ENCODE measurements at regions not wholly inside any gene's neighbourhood (a gene's known extent, or its start where the extent isn't known, plus 50 kb on each side); places are given as distances from the start of the nearest gene placed in this dataset.
A peak's percentile ranks its signal among the peaks of the same experiment; 100 is the strongest.
"Not testable (repeated sequence)": the region's sequence is repeated elsewhere in the genome, so short reads cannot be mapped to it uniquely, and the experiment has no call there.

DNA sequence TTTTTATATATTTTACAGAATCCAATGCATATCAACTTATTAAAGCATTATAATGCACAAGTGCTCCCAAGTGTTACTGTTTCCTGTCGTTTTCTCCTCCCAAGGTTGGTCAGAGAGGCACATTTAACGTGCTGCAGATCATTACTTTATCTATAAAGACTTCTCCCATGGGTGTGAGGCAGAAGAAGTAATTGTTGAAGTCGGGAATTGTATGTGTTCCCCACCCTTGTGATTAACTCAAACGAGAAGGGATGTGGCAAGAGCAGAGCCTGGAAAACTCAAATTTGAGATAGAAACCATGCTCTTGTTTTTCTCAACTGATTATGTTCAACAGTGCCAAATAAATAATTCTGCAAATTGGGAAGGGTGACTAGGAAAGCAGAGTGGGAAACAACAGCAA, 412.5 kb upstream of the ADAMTS5 start:
- no peak for DNase-seq
- intact Hi-C loops (cut with DNase I), result no loop called here

- intact Hi-C loops (cut with DNase I), result no loop called here
- DNase-seq, result no peak
These were observed 405.5 kb upstream of the ADAMTS5 start for GRCh38 chr21:27372381-27372780.

GRCh38 chr21:27371975-27372331, 405.1 kb upstream of the ADAMTS5 start:
- DNase-seq, result no peak
- intact Hi-C loops (cut with DNase I), result no loop called here

DNA sequence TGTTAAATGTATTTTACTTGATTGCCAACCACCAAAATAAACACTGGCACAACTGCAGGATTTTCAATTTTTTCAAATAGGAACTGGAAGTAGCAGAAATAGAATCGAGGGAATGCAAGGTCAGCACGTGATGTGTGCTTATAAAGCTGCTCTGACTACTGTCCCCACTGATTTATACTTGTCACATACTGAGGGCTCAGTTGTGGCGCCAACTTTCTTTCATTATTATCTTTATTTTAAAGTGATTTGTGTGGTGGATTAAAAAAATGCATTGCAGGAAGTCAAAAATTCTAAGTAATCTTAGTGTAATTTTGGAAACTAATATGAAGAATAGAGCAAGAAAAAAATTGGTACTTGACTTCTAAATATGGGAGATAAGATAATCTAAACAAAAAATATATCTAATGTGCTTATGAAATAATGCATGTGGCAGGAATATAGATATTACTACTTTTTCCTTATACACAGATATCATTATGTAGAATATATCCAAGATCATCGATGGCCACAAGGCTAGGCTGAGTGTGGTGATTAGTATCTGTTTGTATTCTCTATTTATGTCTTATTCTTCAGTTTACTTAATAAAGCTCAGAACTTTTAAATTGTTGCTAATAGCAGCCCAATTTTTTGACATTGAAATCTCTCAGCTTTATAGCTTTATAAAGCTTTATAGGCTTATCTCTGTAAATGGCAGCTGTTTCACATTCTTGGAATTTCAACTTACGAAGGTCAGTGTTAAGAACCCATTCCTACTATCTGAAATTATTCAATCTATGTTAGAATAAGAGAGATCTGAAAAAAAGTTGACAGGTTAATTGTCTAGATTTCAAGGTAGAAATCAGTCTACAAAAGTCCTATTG, 404.5 kb upstream of the ADAMTS5 start:
- no peak for DNase-seq
- intact Hi-C loops (cut with DNase I), result no loop called here

DNA sequence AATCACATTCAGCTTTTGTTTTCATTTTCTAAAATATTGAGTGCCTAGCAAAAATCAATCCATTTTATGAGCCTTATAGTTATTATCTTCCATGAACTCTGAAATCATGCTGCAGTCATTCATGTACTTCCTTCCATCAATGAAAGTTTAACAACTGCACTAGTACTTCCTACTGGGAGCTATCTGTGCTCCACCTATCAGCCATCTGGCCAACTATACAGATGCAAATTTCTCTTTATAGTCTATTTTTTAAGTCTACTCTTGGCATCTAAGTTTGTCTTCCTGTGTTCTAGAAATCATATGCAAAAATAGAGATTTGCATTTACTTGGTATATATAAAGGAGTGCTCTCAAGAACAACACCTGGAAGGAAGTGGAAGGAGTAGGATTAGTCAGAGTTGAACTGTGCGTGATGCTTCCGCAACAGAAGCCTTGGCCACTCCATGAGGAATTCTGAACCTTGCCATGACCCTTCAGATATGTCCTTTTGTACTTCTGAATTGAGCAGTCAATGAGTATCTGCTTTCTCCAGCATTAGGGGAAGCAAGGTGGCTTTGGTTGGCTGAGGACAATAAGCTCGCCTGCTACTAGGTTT, 403.2 kb upstream of the ADAMTS5 start:
- intact Hi-C loops (cut with DNase I), result no loop called here
- DNase-seq, result no peak

DNA sequence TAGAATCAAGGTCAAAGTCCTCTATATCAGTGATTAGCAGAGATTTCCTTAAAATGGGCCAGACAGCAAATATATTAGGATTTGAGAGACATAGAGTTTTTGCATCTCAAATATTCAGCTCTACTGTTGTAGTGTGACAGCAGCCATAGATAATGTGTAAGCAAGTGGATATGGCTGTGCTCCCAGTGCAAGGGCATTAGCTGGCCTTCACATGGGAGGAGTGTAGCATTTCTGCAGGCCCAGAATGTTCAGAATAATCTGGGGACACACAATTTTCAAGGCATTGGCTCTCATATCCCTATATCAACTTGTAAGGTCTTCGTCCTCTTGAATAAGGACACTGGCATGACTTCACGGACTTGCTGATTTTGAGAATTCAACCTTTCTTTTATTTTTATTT, 402.3 kb upstream of the ADAMTS5 start:
- intact Hi-C loops (cut with DNase I), result no loop called here
- DNase-seq, result no peak

- intact Hi-C loops (cut with DNase I), result no loop called here
These were observed 399.9 kb upstream of the ADAMTS5 start for GRCh38 chr21:27366646-27367235.

GRCh38 chr21:27366036-27366435, 399.1 kb upstream of the ADAMTS5 start:
- DNase-seq, result no peak
- intact Hi-C loops (cut with DNase I), result no loop called here

More at GRCh38 chr21:27366646-27367235, 399.9 kb upstream of the ADAMTS5 start:
- no peak for DNase-seq

- intact Hi-C loops (cut with DNase I), result no loop called here
- no peak for DNase-seq
These were observed 398.5 kb upstream of the ADAMTS5 start for GRCh38 chr21:27365394-27365793.

DNA sequence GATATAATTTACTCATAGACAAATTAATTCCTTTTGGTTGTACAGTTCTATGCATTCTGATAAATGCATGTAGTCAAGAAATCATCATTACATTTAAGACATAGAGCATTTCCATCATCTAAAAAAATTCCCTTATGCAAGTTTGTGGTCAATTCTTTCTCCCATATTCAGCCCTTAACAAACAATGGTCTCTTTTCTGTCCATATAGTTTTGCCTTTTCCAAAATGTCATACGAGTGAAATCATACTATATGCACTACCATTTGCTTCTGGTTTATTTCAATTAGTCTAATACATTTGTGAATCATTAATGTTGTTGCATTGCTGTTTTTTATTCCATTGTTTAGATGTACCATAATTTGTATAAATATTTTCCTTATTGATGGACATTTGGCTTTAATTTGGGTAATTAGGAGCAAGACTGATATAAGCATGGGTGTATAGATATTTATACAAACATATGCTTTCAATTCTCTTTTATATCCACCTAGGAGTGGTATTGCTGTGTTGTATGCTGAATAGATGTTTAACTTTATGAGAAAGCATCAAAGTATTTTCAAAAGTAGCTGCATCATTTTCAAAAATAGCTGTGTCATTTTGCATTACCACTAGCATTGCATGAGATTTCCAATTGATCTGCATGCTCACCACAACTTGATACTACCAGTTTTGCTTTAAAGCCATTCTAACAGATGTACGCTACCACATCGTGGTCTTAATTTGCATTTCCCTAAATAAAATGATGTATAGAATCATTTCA, 397.0 kb upstream of the ADAMTS5 start:
- DNase-seq, result no peak

DNA sequence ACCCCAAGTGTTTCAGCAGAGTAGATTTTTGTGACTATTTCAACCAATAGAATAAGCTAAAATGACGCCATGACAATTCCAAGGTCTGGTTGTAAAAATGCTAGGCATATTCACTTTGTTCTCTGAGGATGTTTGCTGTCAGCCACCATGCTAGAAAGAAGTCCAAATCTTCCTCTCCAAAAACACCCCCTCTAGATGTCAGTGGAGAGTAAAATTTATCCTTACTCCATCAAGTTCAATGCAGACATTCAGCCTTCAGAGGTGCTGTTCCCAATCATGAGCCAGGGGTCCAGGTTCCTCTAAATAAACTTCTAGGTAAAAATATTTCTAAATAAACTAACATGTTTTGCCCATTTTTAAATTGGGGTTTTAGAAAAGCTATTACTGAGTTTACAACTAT, 395.4 kb upstream of the ADAMTS5 start:
- intact Hi-C loops (cut with DNase I), result no loop called here
- DNase-seq, result no peak

More for the DNA sequence above, 397.0 kb upstream of the ADAMTS5 start:
- intact Hi-C loops (cut with DNase I), result no loop called here

DNA sequence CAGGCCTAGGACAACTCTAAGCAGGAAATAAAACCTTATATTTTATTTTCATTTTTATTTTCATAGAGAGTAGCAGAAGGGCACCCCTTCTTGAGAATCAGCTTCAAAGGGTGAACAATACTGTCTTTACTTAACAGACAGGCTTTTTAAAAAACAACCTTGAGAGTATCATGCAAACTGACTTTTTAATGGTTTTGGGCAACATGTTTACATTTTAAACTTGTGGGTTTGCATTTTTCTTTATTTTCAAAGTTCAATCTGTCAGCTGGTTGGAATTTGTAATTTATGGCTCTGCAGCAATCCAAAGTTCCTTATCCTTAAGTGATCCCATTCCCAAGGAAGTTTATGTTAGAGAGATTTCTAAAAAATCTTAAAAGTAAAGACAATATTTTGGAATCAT, 392.3 kb upstream of the ADAMTS5 start:
- intact Hi-C loops (cut with DNase I), result no loop called here
- DNase-seq, result no peak

DNA sequence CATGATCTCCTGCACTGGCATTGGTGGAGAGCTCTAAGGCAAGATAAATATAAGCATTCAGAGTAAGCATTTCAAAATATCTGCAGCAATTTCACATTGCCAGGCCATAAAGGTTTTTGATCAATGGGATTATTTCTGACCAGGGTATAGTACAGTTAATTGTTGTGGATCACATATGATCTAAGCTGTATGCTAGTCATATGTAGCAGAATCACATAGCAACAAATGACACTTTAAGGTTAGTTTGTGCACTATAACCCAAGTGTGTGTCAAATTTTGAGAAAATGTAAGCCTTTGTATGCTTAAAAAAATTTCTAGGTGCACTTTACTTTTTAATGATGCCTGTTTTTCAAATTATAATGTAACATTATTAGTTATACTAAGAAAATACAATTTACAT, 386.0 kb upstream of the ADAMTS5 start:
- no peak for DNase-seq
- intact Hi-C loops (cut with DNase I), result no loop called here

DNA sequence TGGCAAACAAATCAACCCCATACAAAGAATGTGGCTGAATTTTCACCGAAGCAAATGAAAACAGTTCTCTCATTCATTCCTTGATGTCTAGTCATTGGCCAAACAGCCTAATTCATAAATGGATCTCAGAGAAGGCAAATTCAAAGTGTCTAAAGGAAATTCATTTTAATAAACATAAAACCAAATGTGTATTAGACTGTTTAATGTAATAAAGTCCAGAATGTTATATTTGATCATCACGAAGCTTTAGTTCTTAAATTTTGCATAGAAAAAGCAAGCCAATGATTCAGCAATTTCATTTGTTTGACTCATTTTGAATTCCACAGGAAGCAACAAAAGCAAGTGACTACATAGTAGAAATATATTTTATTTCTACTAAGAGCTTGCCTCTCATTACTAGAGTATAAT, 379.2 kb upstream of the ADAMTS5 start:
- intact Hi-C loops (cut with DNase I), result no loop called here
- no peak for DNase-seq

GRCh38 chr21:27339902-27340301, 373.0 kb upstream of the ADAMTS5 start:
- DNase-seq, result no peak
- intact Hi-C loops (cut with DNase I), result no loop called here

GRCh38 chr21:27338007-27338406, 371.1 kb upstream of the ADAMTS5 start:
- intact Hi-C loops (cut with DNase I), result not testable (repeated sequence)
- DNase-seq, result peak in 1 of 10 donors; percentile 58

DNA sequence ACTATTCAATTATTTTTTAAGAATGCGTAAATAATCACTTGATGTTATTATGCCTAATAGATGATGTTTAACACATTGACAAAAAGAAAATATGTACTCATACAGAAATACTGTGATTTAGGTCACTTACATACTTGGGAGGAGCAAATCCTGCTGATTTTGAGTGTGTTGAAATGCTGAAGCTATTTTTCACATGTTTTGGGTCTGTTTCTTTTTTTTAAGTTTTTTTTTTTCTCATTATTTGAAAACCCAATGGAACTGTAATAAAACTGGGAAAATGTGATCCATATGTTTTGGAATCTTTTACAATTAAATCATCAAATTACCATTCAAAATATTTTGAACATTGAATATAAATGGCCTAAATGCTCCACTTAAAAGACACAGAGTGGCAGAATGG, 366.2 kb upstream of the ADAMTS5 start:
- intact Hi-C loops (cut with DNase I), result no loop called here
- DNase-seq, result no peak

DNA sequence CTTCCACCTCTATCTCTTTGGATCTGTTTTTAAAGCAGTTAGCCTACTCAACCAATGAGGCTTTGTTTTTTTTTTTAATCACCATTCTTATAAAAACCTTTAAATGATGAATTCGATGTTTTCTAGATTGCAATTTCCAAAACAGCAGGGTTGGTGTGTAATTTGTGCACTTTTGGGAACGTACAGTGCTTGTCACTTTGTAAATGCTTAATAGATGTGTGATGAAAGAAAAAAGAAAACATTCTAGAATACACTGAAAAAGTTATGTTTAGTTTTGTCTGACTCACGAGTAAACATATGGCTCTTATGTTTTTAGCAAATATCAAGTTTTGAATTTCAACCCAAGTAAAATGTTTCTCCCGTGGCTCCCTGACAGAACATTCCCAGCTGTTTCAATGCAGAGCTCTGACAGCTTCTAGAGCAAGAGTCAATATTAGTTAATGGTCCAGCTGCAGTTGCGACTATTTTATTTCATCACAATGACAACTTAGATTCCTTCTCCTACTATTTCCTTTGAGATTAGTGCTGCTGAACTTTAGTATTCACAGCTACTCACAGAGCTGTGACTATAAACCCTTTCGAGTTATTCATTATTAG, 362.5 kb upstream of the ADAMTS5 start:
- intact Hi-C loops (cut with DNase I), result no loop called here
- no peak for DNase-seq

DNA sequence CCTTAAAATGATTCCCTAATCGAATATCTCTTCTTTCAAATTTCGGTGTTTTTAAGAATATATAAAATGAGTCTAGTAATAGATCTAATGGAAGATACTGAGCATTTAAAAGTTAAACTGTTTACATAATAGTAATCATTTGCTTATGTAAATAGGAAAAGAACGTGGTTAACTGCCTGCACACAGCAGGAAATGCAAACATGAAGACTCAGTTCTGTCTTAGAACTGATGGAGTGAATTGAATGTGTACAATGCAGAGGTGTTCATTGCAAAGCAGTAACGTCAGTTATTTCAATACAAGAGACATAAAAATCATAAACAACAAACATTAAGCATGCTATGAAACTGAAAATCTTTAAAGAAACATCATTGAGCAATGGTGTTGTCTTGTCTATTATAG, 359.4 kb upstream of the ADAMTS5 start:
- DNase-seq, result no peak
- intact Hi-C loops (cut with DNase I), result no loop called here

DNA sequence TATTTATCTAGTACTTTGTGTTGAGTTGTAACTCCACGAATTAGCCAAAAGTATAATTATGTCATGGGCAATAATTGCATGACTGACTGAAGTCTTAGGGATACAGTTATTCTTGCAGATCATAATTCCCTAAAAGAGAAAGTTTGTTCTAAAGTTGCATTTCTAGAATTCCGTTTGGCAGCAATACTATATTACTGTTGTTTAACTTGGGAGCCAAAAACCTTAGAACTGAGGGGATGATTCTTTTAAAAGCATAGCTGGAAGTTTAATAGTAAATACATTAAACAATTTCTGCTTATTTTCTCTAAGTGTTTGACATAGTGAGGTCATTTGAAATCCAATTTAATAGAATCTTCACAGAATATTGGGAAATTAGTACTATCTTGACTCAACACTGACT, 356.4 kb upstream of the ADAMTS5 start:
- intact Hi-C loops (cut with DNase I), result no loop called here
- DNase-seq, result no peak

DNA sequence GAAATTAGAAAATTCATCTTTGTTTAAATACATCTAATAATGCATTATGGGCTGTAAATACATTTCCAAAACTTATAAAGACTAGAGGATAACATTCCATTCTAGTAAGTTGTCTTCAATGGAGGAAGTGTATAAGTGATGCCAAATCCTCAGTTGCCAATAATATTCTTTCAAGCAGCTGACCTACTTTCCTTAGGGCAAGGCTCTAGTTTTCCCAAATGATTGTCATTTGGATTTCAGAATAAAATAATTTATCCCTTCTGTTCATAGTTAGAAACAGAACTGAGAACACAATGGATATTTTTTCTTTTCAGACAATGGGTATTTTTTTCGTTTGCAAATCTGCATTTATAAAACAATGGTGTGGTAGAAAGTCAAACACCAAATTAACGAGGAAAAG, 354.9 kb upstream of the ADAMTS5 start:
- no peak for DNase-seq
- intact Hi-C loops (cut with DNase I), result no loop called here

All from posterior cingulate gyrus (tissue), 11 donors.